ENCODE measurements at regions not wholly inside any gene's neighbourhood (a gene's known extent, or its start where the extent isn't known, plus 50 kb on each side); places are given as distances from the start of the nearest gene placed in this dataset.
A peak's percentile ranks its signal among the peaks of the same experiment; 100 is the strongest.

GRCh38 chr11:46222490-46223251 lies 54.8 kb upstream of the CREB3L1 start:
- TF ChIP-seq CTCF (IDR thresholded peaks at IDR 0.05; ENCODE audit: borderline replicate concordance, extremely low read depth, low read length, poor library complexity, severe bottlenecking) (peak; percentile 6), EZH2 (IDR thresholded peaks at IDR 0.05; ENCODE audit: borderline replicate concordance, low read depth, low read length, severe bottlenecking) (no peak)
